Ishikawa (cell line): ENCODE measurements at regions not wholly inside any gene's neighbourhood (a gene's known extent, or its start where the extent isn't known, plus 50 kb on each side); places are given as distances from the start of the nearest gene placed in this dataset.

Source experiments
- CEBPB ChIP-seq: IDR thresholded peaks from 2 replicates; pipeline ENCODE4 v1.6.1; 2012
- RAD21 ChIP-seq: IDR thresholded peaks from 2 replicates; pipeline ENCODE4 v1.6.1; 2012; ENCODE audit warnings: low read depth
- TAF1 ChIP-seq: IDR thresholded peaks from 2 replicates; pipeline ENCODE4 v1.6.1; 2012; ENCODE audit warnings: low read depth, mild to moderate bottlenecking
- USF1 ChIP-seq: IDR thresholded peaks from 2 replicates; pipeline ENCODE4 v1.6.1; 2012

- TF ChIP-seq RAD21: no peak
- TF ChIP-seq USF1: no peak
- no peak for TF ChIP-seq CEBPB
- TF ChIP-seq TAF1: no peak
Measured at GRCh38 chr2:38237311-38237710, 139.8 kb downstream of the ATL2 start.
